SKM-1 treated with dmso at 0.1 percent for 144 hours (cell line): ENCODE measurements at regions not wholly inside any gene's neighbourhood (a gene's known extent, or its start where the extent isn't known, plus 50 kb on each side); places are given as distances from the start of the nearest gene placed in this dataset.

Source experiments
- DNase-seq: peaks from one replicate; lab custom pipeline; 2025; ENCODE audit not compliant: unreplicated experiment; lab: John Stamatoyannopoulos, UW

GRCh38 chr20:19807946-19808330 is 49.9 kb downstream of the RIN2 start:
- no peak for DNase-seq

GRCh38 chr20:19808498-19808897 is 50.4 kb downstream of the RIN2 start:
- DNase-seq: no peak

GRCh38 chr20:19809505-19809904 is 51.4 kb downstream of the RIN2 start:
- no peak for DNase-seq

- no peak for DNase-seq
Observed at GRCh38 chr20:19811231-19811630, 53.2 kb downstream of the RIN2 start.

DNA sequence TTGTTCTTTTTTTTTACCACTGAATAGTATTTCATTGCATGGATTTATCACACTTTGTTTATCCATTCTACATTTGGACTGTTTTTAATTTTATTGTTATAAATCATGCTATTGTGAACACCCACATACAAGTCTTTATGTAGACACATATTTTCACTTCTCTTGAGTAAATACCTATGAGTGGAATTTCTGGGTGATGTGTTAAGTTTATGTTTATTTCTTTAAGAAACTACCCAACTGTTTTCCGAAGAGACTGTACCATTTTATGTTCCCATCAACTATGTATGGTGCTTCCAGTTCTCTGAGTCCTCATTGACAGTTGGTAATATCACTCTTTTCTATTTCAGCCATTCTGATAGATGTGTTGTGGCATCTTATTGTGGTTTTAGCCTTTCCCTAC is 54.0 kb downstream of the RIN2 start:
- DNase-seq: no peak

GRCh38 chr20:19812696-19813095 is 54.6 kb downstream of the RIN2 start:
- DNase-seq: no peak

- DNase-seq: no peak
Observed at GRCh38 chr20:19813846-19814640, 56.0 kb downstream of the RIN2 start.

DNA sequence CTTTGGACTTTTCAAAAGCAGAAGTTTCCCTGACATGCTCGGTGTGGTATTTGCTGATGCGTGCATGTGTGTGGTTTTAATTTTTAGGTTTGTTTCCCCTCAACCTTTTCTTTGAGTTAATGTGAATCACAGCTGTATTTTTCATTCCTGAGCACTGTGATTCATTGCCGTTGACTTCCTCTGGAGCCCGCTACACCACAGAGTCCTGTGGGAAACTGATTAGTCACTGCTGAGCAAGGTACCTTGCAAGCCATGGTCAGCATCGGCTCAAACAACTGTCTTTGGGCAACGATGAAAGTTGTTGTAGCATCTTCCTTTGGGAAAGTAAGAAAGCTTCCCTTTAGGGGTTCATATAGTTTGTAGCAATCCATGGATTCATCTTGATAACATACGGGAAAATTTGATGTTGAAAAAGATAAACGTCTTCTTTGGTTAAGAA is 57.5 kb downstream of the RIN2 start:
- DNase-seq: no peak

DNA sequence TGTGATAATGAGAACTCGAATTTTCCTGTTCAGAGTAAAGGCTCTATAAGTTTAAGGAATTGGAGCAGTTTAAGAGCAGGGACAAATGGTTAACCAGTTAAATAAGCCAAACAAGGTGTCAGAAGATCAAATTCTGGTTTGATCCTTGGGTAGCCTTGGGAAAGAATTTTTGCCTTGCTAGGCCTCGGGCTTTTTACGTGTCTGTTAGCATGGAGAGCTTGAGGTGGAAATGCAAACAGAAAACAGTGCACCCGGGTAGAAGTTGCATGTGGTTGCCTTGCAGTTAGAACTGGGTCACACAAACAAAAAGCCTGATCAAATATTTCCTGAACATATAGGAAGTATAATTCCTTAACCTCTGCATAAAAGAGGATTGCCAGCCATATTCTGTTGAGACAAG is 58.3 kb downstream of the RIN2 start:
- DNase-seq: no peak

GRCh38 chr20:19817017-19817416 is 59.0 kb downstream of the RIN2 start:
- no peak for DNase-seq

- DNase-seq: no peak
Observed at GRCh38 chr20:19819149-19819548, 61.1 kb downstream of the RIN2 start.

- no peak for DNase-seq
Observed at GRCh38 chr20:19820555-19821211, 62.6 kb downstream of the RIN2 start.

DNA sequence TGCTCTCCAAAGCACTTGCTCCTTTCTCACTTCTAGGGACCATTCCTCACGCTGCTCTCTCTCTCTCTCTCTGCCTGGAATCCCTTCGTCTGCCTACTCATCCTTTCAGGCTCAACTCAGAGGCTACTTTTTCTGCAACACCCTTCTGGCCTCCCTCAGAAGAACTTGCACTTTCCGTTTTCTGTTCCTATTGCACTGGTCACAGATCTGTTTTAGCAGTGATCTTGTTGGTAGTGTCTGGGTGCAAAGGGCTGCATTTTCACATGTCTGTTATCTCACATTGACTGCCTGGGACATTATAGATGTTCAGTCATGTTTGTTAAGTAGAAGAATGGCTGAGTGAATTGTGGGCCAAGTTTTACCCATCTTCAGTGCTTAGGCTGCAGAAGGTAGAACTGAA is 63.5 kb downstream of the RIN2 start:
- no peak for DNase-seq

- no peak for DNase-seq
Observed at GRCh38 chr20:19823216-19823615, 65.2 kb downstream of the RIN2 start.

DNA sequence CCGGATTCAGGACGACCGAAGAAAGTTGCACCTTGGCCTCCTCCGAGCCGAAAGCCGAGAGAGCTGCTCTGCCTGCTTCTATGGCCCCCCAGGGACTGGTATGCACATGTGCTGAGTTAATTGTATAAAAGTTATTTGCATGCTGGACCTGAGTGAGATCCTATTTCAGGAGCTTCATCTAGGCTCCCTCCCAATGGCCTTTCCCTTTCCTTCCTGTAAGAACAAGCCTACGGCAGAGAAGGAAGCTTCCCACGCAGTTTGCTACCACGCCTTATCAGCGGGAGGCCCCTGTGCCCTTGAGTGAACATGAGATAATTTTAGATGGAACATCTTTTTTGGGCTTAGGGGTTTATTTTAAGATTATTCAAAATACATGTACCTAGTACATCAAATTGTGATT is 65.9 kb downstream of the RIN2 start:
- DNase-seq: no peak

DNA sequence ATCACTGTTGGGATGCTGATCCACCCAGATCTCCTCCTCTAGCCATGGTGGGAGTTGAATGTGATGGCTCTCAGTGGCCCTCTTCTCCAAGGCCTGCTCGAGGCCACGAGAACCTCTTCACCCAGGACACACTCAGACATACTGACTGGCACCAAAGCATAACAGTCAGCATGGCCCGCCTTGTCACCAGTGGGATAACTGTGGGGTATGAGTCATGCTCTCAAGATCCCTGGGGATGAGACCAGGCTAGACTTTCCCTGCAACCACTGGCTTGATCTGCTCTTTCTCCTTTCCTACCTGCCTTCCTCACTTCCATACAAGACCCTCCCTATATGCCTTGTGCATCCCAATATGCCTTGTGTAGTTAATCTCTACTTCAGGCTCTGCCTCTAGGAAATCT is 66.8 kb downstream of the RIN2 start:
- DNase-seq: no peak

- DNase-seq: no peak
Observed at GRCh38 chr20:19826179-19826914, 68.3 kb downstream of the RIN2 start.

- no peak for DNase-seq
Observed at GRCh38 chr20:19827818-19828217, 69.8 kb downstream of the RIN2 start.

GRCh38 chr20:19828232-19828631 is 70.2 kb downstream of the RIN2 start:
- peak; percentile 97 for DNase-seq

DNA sequence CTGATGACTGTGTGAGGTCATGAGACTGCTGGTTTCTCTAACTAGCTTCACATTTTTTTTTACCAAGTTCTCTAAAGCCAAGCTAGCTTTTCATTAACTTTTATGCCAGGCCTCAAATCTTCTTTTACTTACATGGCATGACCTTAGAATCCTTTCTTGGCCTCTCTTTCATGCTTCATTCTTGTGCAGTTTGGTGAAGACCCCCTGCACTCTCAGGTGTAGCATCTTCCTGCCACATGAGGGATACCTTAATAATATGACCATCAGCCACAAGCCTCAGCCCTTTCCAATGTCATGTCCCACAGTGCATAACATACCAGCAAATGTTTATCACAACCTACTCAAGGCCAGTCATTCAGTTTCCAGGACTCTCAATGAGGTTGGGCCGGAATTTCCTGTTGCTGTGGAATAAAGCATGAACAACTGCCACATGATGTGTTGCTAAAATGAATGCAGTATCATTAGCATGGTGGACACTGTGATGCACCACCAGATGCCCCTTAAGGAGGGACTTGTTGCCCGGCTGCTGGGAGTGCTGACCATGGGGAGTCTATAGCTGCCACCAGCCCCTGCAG is 72.2 kb downstream of the RIN2 start:
- DNase-seq: no peak

DNA sequence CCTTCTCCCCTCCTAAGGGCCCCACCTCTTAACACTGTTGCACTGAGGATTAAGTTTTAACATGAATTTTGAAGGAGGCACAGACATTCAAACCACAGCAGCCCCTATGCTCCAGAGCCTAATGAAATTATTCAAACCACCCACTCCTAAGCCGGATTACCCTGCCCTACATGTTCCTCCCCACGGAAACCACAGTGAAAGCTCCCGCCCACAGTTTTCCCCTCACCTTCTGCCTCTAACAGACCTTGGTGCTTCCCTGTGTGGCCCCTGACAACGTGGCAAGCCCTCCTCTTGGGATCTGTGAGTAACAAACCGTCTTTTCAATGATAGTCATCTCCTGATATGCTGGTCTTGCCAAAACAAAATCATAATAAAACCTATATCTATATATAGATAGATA is 74.8 kb downstream of the RIN2 start:
- DNase-seq: no peak

DNA sequence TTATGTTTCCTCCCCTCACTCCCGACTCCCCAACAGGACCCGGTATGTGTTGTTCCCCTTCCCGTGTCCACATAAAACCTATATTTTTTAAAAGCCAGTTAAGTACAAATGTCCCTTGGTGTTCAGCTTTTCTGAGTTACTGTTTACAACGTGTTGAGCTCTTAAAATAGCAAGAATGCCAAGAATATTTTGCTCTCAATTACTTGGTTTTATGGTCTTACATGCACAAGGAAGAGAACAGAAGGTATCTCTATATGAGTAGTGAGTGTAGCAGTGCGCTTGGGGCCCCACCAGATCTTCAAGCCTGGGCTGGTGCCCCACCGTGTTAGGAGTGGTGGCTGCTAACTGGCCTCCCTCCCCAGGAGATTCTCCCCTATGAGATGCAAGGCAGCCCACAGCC is 75.3 kb downstream of the RIN2 start:
- DNase-seq: no peak
